ENCODE measurements at regions not wholly inside any gene's neighbourhood (a gene's known extent, or its start where the extent isn't known, plus 50 kb on each side); places are given as distances from the start of the nearest gene placed in this dataset.

GRCh38 chr6:44576132-44576631 is 188.7 kb downstream of the CDC5L start:
- H3K4me3 ChIP-seq (replicated peaks; ENCODE audit: low read depth, low read length): no peak overlapping the region
- no peak for TF ChIP-seq CTCF (IDR thresholded peaks at IDR 0.05; ENCODE audit: low read length, missing control alignments)
- peak; percentile 68 for DNase-seq (ENCODE audit: low read depth)

- no peak overlapping the region for H3K4me3 ChIP-seq (replicated peaks; ENCODE audit: low read depth, low read length)
- DNase-seq (ENCODE audit: low read depth): peak; percentile 87
- no peak for TF ChIP-seq CTCF (IDR thresholded peaks at IDR 0.05; ENCODE audit: low read length, missing control alignments)
Measured at GRCh38 chr6:44580901-44581300, 193.4 kb downstream of the CDC5L start.

GRCh38 chr6:44582930-44583329 is 195.4 kb downstream of the CDC5L start:
- no peak overlapping the region for H3K4me3 ChIP-seq (replicated peaks; ENCODE audit: low read depth, low read length)
- TF ChIP-seq CTCF (IDR thresholded peaks at IDR 0.05; ENCODE audit: low read length, missing control alignments): no peak
- no peak for DNase-seq (ENCODE audit: low read depth)

- TF ChIP-seq CTCF (IDR thresholded peaks at IDR 0.05; ENCODE audit: low read length, missing control alignments): no peak
Measured at GRCh38 chr6:44590471-44590870, 203.0 kb downstream of the CDC5L start.

GRCh38 chr6:44593539-44593944 is 206.0 kb downstream of the CDC5L start:
- peak; percentile 66 for TF ChIP-seq CTCF (IDR thresholded peaks at IDR 0.05; ENCODE audit: low read length, missing control alignments)
- DNase-seq (ENCODE audit: low read depth): peak; percentile 78
- no peak overlapping the region for H3K4me3 ChIP-seq (replicated peaks; ENCODE audit: low read depth, low read length)

More at GRCh38 chr6:44590471-44590870, 203.0 kb downstream of the CDC5L start:
- H3K4me3 ChIP-seq (replicated peaks; ENCODE audit: low read depth, low read length): no peak overlapping the region
- DNase-seq (ENCODE audit: low read depth): no peak

- TF ChIP-seq CTCF (IDR thresholded peaks at IDR 0.05; ENCODE audit: low read length, missing control alignments): no peak
- no peak for DNase-seq (ENCODE audit: low read depth)
- no peak overlapping the region for H3K4me3 ChIP-seq (replicated peaks; ENCODE audit: low read depth, low read length)
Measured at GRCh38 chr6:44594481-44594880, 207.0 kb downstream of the CDC5L start.

GRCh38 chr6:44598679-44599078 is 211.2 kb downstream of the CDC5L start:
- no peak for TF ChIP-seq CTCF (IDR thresholded peaks at IDR 0.05; ENCODE audit: low read length, missing control alignments)
- DNase-seq (ENCODE audit: low read depth): no peak
- no peak overlapping the region for H3K4me3 ChIP-seq (replicated peaks; ENCODE audit: low read depth, low read length)
